Endothelial cell of umbilical vein (primary cell): ENCODE measurements at regions not wholly inside any gene's neighbourhood (a gene's known extent, or its start where the extent isn't known, plus 50 kb on each side); places are given as distances from the start of the nearest gene placed in this dataset.

ENCODE experiments used
- BruUV-seq: library from RNA; stranded (reverse); fragments of 400-500 nt; replicated peaks from 2 replicates; lab custom pipeline; 2021; lab: Mats Ljungman, UMichigan
- CTCF ChIA-PET: fragments of 300-600, 350-600 bp; sonication (Branson Sonifier 250); formaldehyde crosslinking; loops from one replicate; lab custom pipeline; 2021; ENCODE audit warnings: antibody characterized with exemption, inconsistent platforms; lab: Charles Lee
- POLR2A ChIA-PET: fragments of 300-600, 350-600 bp; sonication (Branson Sonifier 250); formaldehyde crosslinking; loops from one replicate; lab custom pipeline; 2021; ENCODE audit warnings: antibody characterized with exemption, inconsistent platforms; lab: Charles Lee
- DNase-seq: peaks from one replicate; pipeline ENCODE4 v3.0.0-alpha.2; 2011; ENCODE audit warnings: low read depth, low spot score
- FAIRE-seq: peaks from 2 replicates; lab custom pipeline; 2011; peaks lifted over from hg19 to GRCh38; lab: Jason Lieb, UNC
- H2AFZ ChIP-seq: 2 replicates; pipeline ENCODE4 v1.6.0; 2012; ENCODE audit warnings: low read depth, low read length, control low read depth, inconsistent platforms
- H3K27ac ChIP-seq: 2 replicates; pipeline ENCODE4 v1.5.1; 2011; ENCODE audit warnings: low read depth, mild to moderate bottlenecking, control low read depth, low read length, moderate library complexity; ENCODE audit not compliant: insufficient read depth
- H3K27me3 ChIP-seq, 2 experiments: 2 replicates each; pipeline versions ENCODE4 v1.6.0 to v1.6.1; 2011; ENCODE audit warnings: low read length in 2 of 2, mixed read lengths in 1 of 2; ENCODE audit not compliant: control insufficient read depth in 2 of 2, insufficient read depth in 2 of 2
- H3K36me3 ChIP-seq, 2 experiments: 2 replicates in 1 of 2; 3 replicates in 1 of 2; pipeline ENCODE4 v1.5.1; 2011; ENCODE audit warnings: low read length in 2 of 2, mild to moderate bottlenecking in 1 of 2, moderate library complexity in 1 of 2; ENCODE audit not compliant: control insufficient read depth in 2 of 2, insufficient read depth in 2 of 2; ENCODE audit errors: extremely low read depth in 1 of 2
- H3K4me1 ChIP-seq: 3 replicates; pipeline ENCODE4 v1.5.1; 2011; ENCODE audit warnings: mild to moderate bottlenecking, low read length; ENCODE audit not compliant: control insufficient read depth, insufficient read depth; ENCODE audit errors: extremely low read depth
- H3K4me2 ChIP-seq: 2 replicates; pipeline ENCODE4 v1.6.1; 2011; ENCODE audit warnings: low read length, control low read depth, mixed read lengths; ENCODE audit not compliant: insufficient read depth
- H3K4me3 ChIP-seq, 3 experiments: fragments of 200-600 bp in 1 of 3; sonication (generic), shearing (Covaris generic) in 1 of 3; replicated peaks in 1 of 3; 2 replicates each; pipeline ENCODE4 v1.5.1; 2011 to 2016; ENCODE audit warnings: control low read depth in 3 of 3, low read length in 3 of 3, mild to moderate bottlenecking in 2 of 3, inconsistent platforms in 1 of 3, low read depth in 1 of 3, moderate library complexity in 1 of 3; ENCODE audit not compliant: insufficient read depth in 1 of 3
- H3K79me2 ChIP-seq: 2 replicates; pipeline ENCODE4 v1.6.0; 2012; ENCODE audit warnings: low read length, inconsistent platforms; ENCODE audit not compliant: control insufficient read depth, insufficient read depth
- H3K9ac ChIP-seq: replicated peaks from 2 replicates; pipeline ENCODE3; 2011; ENCODE audit warnings: low read length, control low read depth; ENCODE audit not compliant: insufficient read depth; ENCODE audit errors: extremely low read depth
- H3K9me1 ChIP-seq: replicated peaks from 3 replicates; pipeline ENCODE4 v1.6.0; 2011; ENCODE audit warnings: mild to moderate bottlenecking, low read length; ENCODE audit not compliant: control insufficient read depth, insufficient read depth; ENCODE audit errors: extremely low read depth
- H3K9me3 ChIP-seq: replicated peaks from 2 replicates; pipeline ENCODE4 v1.5.1; 2012; ENCODE audit warnings: low read length, inconsistent platforms; ENCODE audit not compliant: control insufficient read depth, insufficient read depth
- H4K20me1 ChIP-seq: replicated peaks from 2 replicates; pipeline ENCODE3; 2011; ENCODE audit warnings: mild to moderate bottlenecking, low read length; ENCODE audit not compliant: control insufficient read depth, insufficient read depth; ENCODE audit errors: extremely low read depth
- CTCF ChIP-seq, 2 donors: IDR thresholded peaks; 1 replicate in 1 of 2; 2 replicates in 1 of 2; pipeline ENCODE4 v1.5.1; 2011; ENCODE audit warnings: low read length in 2 of 2, mild to moderate bottlenecking in 2 of 2, moderate library complexity in 2 of 2, control low read depth in 1 of 2, inconsistent platforms in 1 of 2, low read depth in 1 of 2; ENCODE audit not compliant: insufficient read depth in 1 of 2; ENCODE audit errors: extremely low read depth in 1 of 2
- EZH2 ChIP-seq: IDR thresholded peaks from 2 replicates; pipeline ENCODE4 v1.6.1; 2012; ENCODE audit warnings: borderline replicate concordance, low read depth, mild to moderate bottlenecking, moderate library complexity, low read length, inconsistent platforms; ENCODE audit not compliant: severe bottlenecking
- FOS ChIP-seq: IDR thresholded peaks from 2 replicates; pipeline ENCODE4 v1.6.1; 2011; ENCODE audit warnings: mild to moderate bottlenecking, low read length, moderate library complexity, borderline replicate concordance; ENCODE audit not compliant: insufficient read depth
- GATA2 ChIP-seq: IDR thresholded peaks from 2 replicates; pipeline ENCODE4 v1.7.0; 2011; ENCODE audit warnings: low read depth, mild to moderate bottlenecking, moderate library complexity, mixed read lengths, low read length; ENCODE audit not compliant: insufficient read length, insufficient read depth
- JUN ChIP-seq: IDR thresholded peaks from 2 replicates; pipeline ENCODE4 v1.6.1; 2011; ENCODE audit warnings: borderline replicate concordance, low read depth; ENCODE audit not compliant: insufficient read length, insufficient read depth
- MAX ChIP-seq: IDR thresholded peaks from 2 replicates; pipeline ENCODE4 v1.6.1; 2011; ENCODE audit not compliant: insufficient read depth, insufficient read length
- MYC ChIP-seq: IDR thresholded peaks from one replicate; pipeline ENCODE4 v1.6.1; 2011; ENCODE audit warnings: mild to moderate bottlenecking, low read depth, low read length
- POLR2A ChIP-seq: IDR thresholded peaks from 2 replicates; pipeline ENCODE4 v1.6.1; 2012; ENCODE audit warnings: low read depth, mild to moderate bottlenecking, control low read depth, low read length
- POLR2AphosphoS5 ChIP-seq: IDR thresholded peaks from 2 replicates; pipeline ENCODE4 v1.6.1; 2012; ENCODE audit warnings: low read depth, mild to moderate bottlenecking, control low read depth, low read length, moderate library complexity; ENCODE audit not compliant: insufficient read depth
- dilution Hi-C: fragments of 300-500 bp; cut with MboI; formaldehyde crosslinking; loops from one replicate; pipeline ENCODE4 v1.15.0; 2019; ENCODE audit warnings: low sequenced_read_pairs; ENCODE audit not compliant: extremely low pct_ligation_motif_present
- intact Hi-C: fragments of 100-400 bp; cut with micrococcal nuclease; formaldehyde crosslinking; loops from one replicate; pipeline ENCODE4 v1.10.0; 2022

GRCh38 chr12:93040367-93040766 is 111.3 kb upstream of the EEA1 start:
- TF ChIP-seq POLR2A (no peak), CTCF (IDR thresholded peaks at IDR 0.05; ENCODE audit: extremely low read depth in 1 of 2, insufficient read depth in 1 of 2, low read depth in 1 of 2, low read length in 2 of 2) (no peak), EZH2 (no peak), POLR2AphosphoS5 (no peak), FOS (no peak), GATA2 (no peak), MYC (no peak), JUN (no peak), MAX (no peak)
- POLR2A ChIA-PET: no interaction called here

More at GRCh38 chr12:93040367-93040766, 111.3 kb upstream of the EEA1 start:
- no peak for FAIRE-seq
- Histone ChIP-seq H3K4me2 (no peak overlapping the region), H3K9me1 (no peaks in the 10 kb centered on the region), H4K20me1 (no peaks in the 10 kb centered on the region), H2AFZ (no peak overlapping the region), H3K9ac (no peak overlapping the region), H3K4me1 (no peaks in the 10 kb centered on the region), H3K79me2 (no peaks in the 10 kb centered on the region), H3K36me3 (no peaks in the 10 kb centered on the region), H3K27ac (no peak overlapping the region), H3K27me3 (no peaks in the 10 kb centered on the region), H3K4me3 (no peak overlapping the region), H3K9me3 (no peaks in the 10 kb centered on the region)
- intact Hi-C loops: no loop called here
- DNase-seq: no peak
- CTCF ChIA-PET: interaction anchor here (1.6 kb wide), 1 partner anchor 53 kb away, joined by 6 read pairs; no protein-coding TSS in a partner anchor
- BruUV-seq: no TSS peak
- dilution Hi-C loops: no loop called here
